HEK293 (cell line): ENCODE measurements at regions not wholly inside any gene's neighbourhood (a gene's known extent, or its start where the extent isn't known, plus 50 kb on each side); places are given as distances from the start of the nearest gene placed in this dataset.

Source experiments
- BCL11A ChIP-seq: fragments of 450-650 bp; formaldehyde crosslinking; IDR thresholded peaks from 2 replicates; pipeline ENCODE4 v1.5.1; 2016; ENCODE audit warnings: low read depth, missing biosample characterization, missing genetic modification characterization
- CTCF ChIP-seq: fragments of 450-650 bp; formaldehyde crosslinking; IDR thresholded peaks from 2 replicates; pipeline ENCODE4 v1.5.1; 2016; ENCODE audit warnings: missing biosample characterization, missing genetic modification characterization
- KLF1 ChIP-seq: fragments of 450-650 bp; formaldehyde crosslinking; IDR thresholded peaks from 2 replicates; pipeline ENCODE4 v1.5.1; 2016; ENCODE audit warnings: missing biosample characterization, missing genetic modification characterization
- MEIS1 ChIP-seq: sonication (generic); formaldehyde crosslinking; IDR thresholded peaks from 2 replicates; pipeline ENCODE4 v1.8.1; 2022; ENCODE audit warnings: missing genetic modification reagents, mild to moderate bottlenecking, borderline replicate concordance
- PRDM4 ChIP-seq: fragments of 450-650 bp; formaldehyde crosslinking; IDR thresholded peaks from 2 replicates; pipeline ENCODE4 v1.5.1; 2017; ENCODE audit warnings: missing biosample characterization, missing genetic modification characterization
- REST ChIP-seq: fragments of 450-650 bp; formaldehyde crosslinking; IDR thresholded peaks from 2 replicates; pipeline ENCODE4 v1.5.1; 2016; ENCODE audit warnings: missing biosample characterization, missing genetic modification characterization
- TCF7L2 ChIP-seq: IDR thresholded peaks from 2 replicates; pipeline ENCODE4 v1.6.1; 2011; ENCODE audit warnings: low read depth, mild to moderate bottlenecking, inconsistent platforms, low read length, moderate library complexity, borderline replicate concordance
- ZBTB11 ChIP-seq: fragments of 450-650 bp; formaldehyde crosslinking; conservative IDR thresholded peaks from 2 replicates; pipeline ENCODE4 v1.5.1; 2016; ENCODE audit warnings: low read depth, missing biosample characterization, missing genetic modification characterization
- ZFP41 ChIP-seq: fragments of 450-650 bp; formaldehyde crosslinking; IDR thresholded peaks from 2 replicates; pipeline ENCODE4 v1.5.1; 2016; ENCODE audit warnings: missing biosample characterization, missing genetic modification characterization, borderline replicate concordance
- ZNF416 ChIP-seq: fragments of 450-650 bp; formaldehyde crosslinking; IDR thresholded peaks from 2 replicates; pipeline ENCODE4 v1.5.1; 2016; ENCODE audit warnings: missing biosample characterization, missing genetic modification characterization
- ZNF623 ChIP-seq: fragments of 450-650 bp; formaldehyde crosslinking; IDR thresholded peaks from 2 replicates; pipeline ENCODE4 v1.5.1; 2016; ENCODE audit warnings: missing biosample characterization, missing genetic modification characterization
- ZNF792 ChIP-seq: fragments of 450-650 bp; formaldehyde crosslinking; IDR thresholded peaks from 2 replicates; pipeline ENCODE4 v1.5.1; 2016; ENCODE audit warnings: missing biosample characterization, missing genetic modification characterization

- TF ChIP-seq CTCF (tag by site-specific recombination), result no peak
- no peak for TF ChIP-seq ZNF792
- TF ChIP-seq PRDM4 (tag by site-specific recombination), result no peak
- TF ChIP-seq ZNF623, result no peak
- no peak for TF ChIP-seq REST (tag by site-specific recombination)
- TF ChIP-seq BCL11A (tag by site-specific recombination), result no peak
- no peak for TF ChIP-seq KLF1
- TF ChIP-seq ZNF416 (tag by site-specific recombination), result no peak
- TF ChIP-seq MEIS1 (CRISPR knock-in tag), result no peak
- TF ChIP-seq ZFP41, result no peak
- TF ChIP-seq ZBTB11 (tag by site-specific recombination), result no peak
- no peak for TF ChIP-seq TCF7L2
These were observed 216.4 kb downstream of the KLHL28 start for GRCh38 chr14:44745371-44745770.
